Smooth muscle cell (in vitro differentiated cells): ENCODE measurements at regions not wholly inside any gene's neighbourhood (a gene's known extent, or its start where the extent isn't known, plus 50 kb on each side); places are given as distances from the start of the nearest gene placed in this dataset.

Experiments used
- DNase-seq: peaks from one replicate; lab custom pipeline; 2025; ENCODE audit not compliant: unreplicated experiment; lab: John Stamatoyannopoulos, UW
- H2AFZ ChIP-seq: fragments of 200-600 bp; sonication (generic); 2 replicates; pipeline ENCODE4 v1.6.0; 2016; ENCODE audit warnings: antibody characterized with exemption, low read depth, mild to moderate bottlenecking
- H3F3A ChIP-seq: fragments of 200-600 bp; sonication (generic); 2 replicates; pipeline ENCODE4 v1.6.0; 2017; ENCODE audit warnings: antibody characterized with exemption, low read depth
- H3K27ac ChIP-seq: fragments of 200-600 bp; sonication (generic); 2 replicates; pipeline ENCODE4 v1.5.1; 2016; ENCODE audit warnings: low read depth, mild to moderate bottlenecking
- H3K27me3 ChIP-seq: fragments of 200-600 bp; sonication (generic); 2 replicates; pipeline ENCODE4 v1.6.1; 2016; ENCODE audit warnings: low read depth, mild to moderate bottlenecking
- H3K36me3 ChIP-seq: fragments of 200-600 bp; sonication (generic); 2 replicates; pipeline ENCODE4 v1.5.1; 2016; ENCODE audit warnings: low read depth
- H3K4me1 ChIP-seq: fragments of 200-600 bp; sonication (generic); 2 replicates; pipeline ENCODE4 v1.5.1; 2016; ENCODE audit warnings: low read depth
- H3K4me2 ChIP-seq: fragments of 200-600 bp; sonication (generic); 2 replicates; pipeline ENCODE4 v1.6.0; 2016; ENCODE audit warnings: mild to moderate bottlenecking
- H3K4me3 ChIP-seq: fragments of 200-600 bp; sonication (generic); 2 replicates; pipeline ENCODE4 v1.5.1; 2016; ENCODE audit warnings: mild to moderate bottlenecking
- H3K79me2 ChIP-seq: fragments of 200-600 bp; sonication (generic); 2 replicates; pipeline ENCODE4 v1.6.0; 2016; ENCODE audit warnings: low read depth, mild to moderate bottlenecking
- H3K9ac ChIP-seq: fragments of 200-600 bp; sonication (generic); 2 replicates; pipeline ENCODE4 v1.6.0; 2016; ENCODE audit warnings: low read depth
- H3K9me3 ChIP-seq: fragments of 200-600 bp; sonication (generic); replicated peaks from 2 replicates; pipeline ENCODE4 v1.5.1; 2016; ENCODE audit warnings: low read depth
- H4K20me1 ChIP-seq: fragments of 200-600 bp; sonication (generic); 2 replicates; pipeline ENCODE4 v1.6.0; 2016; ENCODE audit warnings: low read depth
- CTCF ChIP-seq: fragments of 200-600 bp; sonication (generic); IDR thresholded peaks from 2 replicates; pipeline ENCODE4 v1.5.1; 2017; ENCODE audit warnings: borderline replicate concordance, mild to moderate bottlenecking, antibody characterized with exemption; ENCODE audit not compliant: insufficient read depth, poor library complexity, severe bottlenecking
- WGBS: methylation state at CpG from one replicate; pipeline ENCODE4 v1.1.7; 2016; ENCODE audit warnings: low lambda C conversion rate; 5-methylcytosine and 5-hydroxymethylcytosine counted together

- H2AFZ ChIP-seq: no peak overlapping the region
- DNase-seq: no peak
Measured at GRCh38 chr4:66516940-66517339, 846.7 kb upstream of the EPHA5 start.

GRCh38 chr4:66506985-66507384, 836.7 kb upstream of the EPHA5 start:
- no peaks in the 10 kb centered on the region for H3K4me1 ChIP-seq
- H3K9me3 ChIP-seq: no peaks in the 10 kb centered on the region
- no peaks in the 10 kb centered on the region for H3K79me2 ChIP-seq
- H2AFZ ChIP-seq: no peak overlapping the region
- H3K9ac ChIP-seq: no peak overlapping the region
- no peaks in the 10 kb centered on the region for H4K20me1 ChIP-seq
- no peak overlapping the region for H3K4me3 ChIP-seq
- H3F3A ChIP-seq: no peaks in the 10 kb centered on the region
- no peak for TF ChIP-seq CTCF
- H3K27ac ChIP-seq: no peak overlapping the region
- DNase-seq: no peak
- H3K4me2 ChIP-seq: no peak overlapping the region
- WGBS: 88% methylated on average over 2 of the region's 2 CpGs
- no peaks in the 10 kb centered on the region for H3K36me3 ChIP-seq
- no peaks in the 10 kb centered on the region for H3K27me3 ChIP-seq

More at GRCh38 chr4:66516940-66517339, 846.7 kb upstream of the EPHA5 start:
- 90% methylated on average over 2 of the region's 2 CpGs for WGBS
- Histone ChIP-seq H3K79me2 (no peaks in the 10 kb centered on the region), H3K9me3 (no peaks in the 10 kb centered on the region), H3K4me1 (no peaks in the 10 kb centered on the region), H3K27me3 (no peaks in the 10 kb centered on the region), H4K20me1 (no peaks in the 10 kb centered on the region), H3K4me2 (no peak overlapping the region), H3K9ac (no peak overlapping the region), H3K4me3 (no peak overlapping the region), H3K27ac (no peak overlapping the region), H3K36me3 (no peaks in the 10 kb centered on the region), H3F3A (no peaks in the 10 kb centered on the region)
- TF ChIP-seq CTCF: no peak

GRCh38 chr4:66501997-66502396, 831.7 kb upstream of the EPHA5 start:
- no peak for DNase-seq
- Histone ChIP-seq H3K27ac (no peak overlapping the region), H3K9me3 (no peaks in the 10 kb centered on the region), H4K20me1 (no peaks in the 10 kb centered on the region), H3K27me3 (no peaks in the 10 kb centered on the region), H3K79me2 (no peaks in the 10 kb centered on the region), H3K4me1 (no peaks in the 10 kb centered on the region), H3K36me3 (no peaks in the 10 kb centered on the region), H3K4me2 (no peak overlapping the region), H2AFZ (no peak overlapping the region), H3F3A (no peaks in the 10 kb centered on the region), H3K4me3 (no peak overlapping the region), H3K9ac (no peak overlapping the region)
- 95% methylated on average over 3 of the region's 3 CpGs for WGBS
- TF ChIP-seq CTCF: no peak

- Histone ChIP-seq H3K9ac (no peak overlapping the region), H3K9me3 (no peaks in the 10 kb centered on the region), H3K4me1 (no peaks in the 10 kb centered on the region), H3K27me3 (no peaks in the 10 kb centered on the region), H2AFZ (no peak overlapping the region), H3K4me2 (no peak overlapping the region), H3K79me2 (no peaks in the 10 kb centered on the region), H3K4me3 (no peak overlapping the region), H4K20me1 (no peaks in the 10 kb centered on the region), H3F3A (no peaks in the 10 kb centered on the region), H3K36me3 (no peaks in the 10 kb centered on the region), H3K27ac (no peak overlapping the region)
- no peak for TF ChIP-seq CTCF
- 93% methylated on average over 2 of the region's 2 CpGs for WGBS
- DNase-seq: no peak
Measured at GRCh38 chr4:66490729-66491128, 820.4 kb upstream of the EPHA5 start.
